OCI-M1 (cell line): ENCODE measurements at regions not wholly inside any gene's neighbourhood (a gene's known extent, or its start where the extent isn't known, plus 50 kb on each side); places are given as distances from the start of the nearest gene placed in this dataset.
A peak's percentile ranks its signal among the peaks of the same experiment; 100 is the strongest.
"Not testable (repeated sequence)": the region's sequence is repeated elsewhere in the genome, so short reads cannot be mapped to it uniquely, and the experiment has no call there.

ENCODE experiments used
- DNase-seq: peaks from one replicate; lab custom pipeline; 2025; lab: John Stamatoyannopoulos, UW

DNA sequence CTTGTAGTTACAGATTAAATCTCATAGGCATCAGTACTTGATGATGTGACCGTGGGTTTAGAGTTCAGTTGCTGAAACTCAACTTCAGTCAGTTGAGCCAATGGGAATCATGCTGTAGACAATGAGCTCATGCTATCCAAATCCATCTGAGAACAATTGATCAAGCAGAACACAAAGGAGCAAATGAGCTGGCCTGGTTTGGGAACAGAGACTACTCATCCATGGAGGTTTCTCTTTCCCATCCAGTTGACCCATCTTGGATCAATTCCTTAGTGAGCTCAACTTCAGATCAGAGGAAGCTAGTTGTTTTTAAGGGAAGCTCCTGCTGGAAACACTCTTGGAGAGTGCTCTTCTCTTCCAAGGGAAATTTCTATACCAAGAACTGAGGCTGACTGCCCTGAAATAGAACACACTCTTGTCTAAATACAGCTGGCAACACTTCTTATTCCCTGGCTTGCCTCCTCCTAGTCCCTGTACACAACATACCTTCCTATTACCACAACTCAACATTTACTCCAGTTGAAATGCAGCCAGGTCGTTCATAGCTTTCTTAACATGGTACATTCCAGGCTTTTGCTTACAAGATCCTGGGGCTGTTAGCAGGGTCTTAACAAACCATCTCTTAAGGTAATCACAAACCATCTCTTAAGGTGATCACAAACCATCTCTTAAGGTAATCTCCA, 203.9 kb upstream of the PRDM1 start:
- DNase-seq = no peak

DNA sequence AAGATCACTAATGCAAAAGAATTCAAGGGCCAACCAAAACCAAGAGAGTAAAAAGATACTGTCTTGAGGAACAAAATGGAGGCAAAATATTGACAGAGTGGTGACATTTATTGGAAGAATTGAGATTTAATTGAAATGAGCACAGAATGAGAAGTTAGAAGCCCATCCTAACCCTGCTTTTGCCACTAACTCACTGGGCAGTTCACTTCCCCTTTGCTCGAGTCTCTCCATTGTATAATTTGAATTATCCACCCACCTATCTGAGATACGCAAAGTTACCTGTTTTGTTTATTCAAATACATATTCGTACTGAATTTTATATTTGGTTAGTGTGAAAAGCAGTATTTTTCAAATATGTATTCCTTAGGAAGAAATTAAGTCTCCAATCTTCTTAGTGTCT, 204.5 kb upstream of the PRDM1 start:
- DNase-seq = no peak

DNA sequence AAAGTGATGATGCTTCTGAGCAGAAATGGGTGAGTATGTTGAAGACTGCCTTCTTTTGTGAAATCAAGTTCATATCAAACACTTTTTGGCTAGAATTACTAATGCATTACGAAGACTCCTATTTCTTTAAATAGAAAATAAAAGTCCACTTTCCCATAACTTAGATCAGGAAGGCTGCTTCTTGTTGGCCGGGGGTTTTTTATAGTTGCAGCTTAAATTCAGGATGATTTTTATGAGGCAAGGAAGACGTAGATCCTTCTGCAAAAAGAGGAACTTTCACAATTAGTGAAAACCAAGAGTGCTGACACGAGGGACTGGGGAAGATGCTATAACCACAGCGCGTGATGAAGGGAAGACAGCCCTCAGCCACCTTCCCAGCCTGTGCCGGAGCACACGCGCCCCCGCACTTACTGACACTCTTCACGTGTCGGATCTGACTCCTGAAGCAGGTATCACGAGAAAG, 206.1 kb upstream of the PRDM1 start:
- peak; percentile 86 for DNase-seq

DNA sequence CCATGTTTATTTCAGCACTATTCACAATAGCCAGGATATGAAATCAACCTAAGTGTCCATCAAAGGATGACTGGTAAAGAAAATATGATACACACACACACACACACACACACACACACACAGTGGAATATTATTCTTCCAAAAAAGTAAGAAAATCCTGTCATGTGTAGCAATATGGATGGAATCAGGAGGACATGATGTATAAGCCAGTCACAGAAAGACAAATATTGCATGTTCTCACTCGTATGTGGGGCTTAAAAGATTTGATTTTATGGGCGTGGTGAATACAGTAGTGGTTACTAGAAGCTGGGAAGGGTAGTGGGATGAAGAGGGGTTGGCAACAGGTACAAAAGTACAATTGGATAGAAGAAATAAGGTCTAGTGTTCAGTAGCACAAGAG, 207.0 kb upstream of the PRDM1 start:
- no peak for DNase-seq

DNA sequence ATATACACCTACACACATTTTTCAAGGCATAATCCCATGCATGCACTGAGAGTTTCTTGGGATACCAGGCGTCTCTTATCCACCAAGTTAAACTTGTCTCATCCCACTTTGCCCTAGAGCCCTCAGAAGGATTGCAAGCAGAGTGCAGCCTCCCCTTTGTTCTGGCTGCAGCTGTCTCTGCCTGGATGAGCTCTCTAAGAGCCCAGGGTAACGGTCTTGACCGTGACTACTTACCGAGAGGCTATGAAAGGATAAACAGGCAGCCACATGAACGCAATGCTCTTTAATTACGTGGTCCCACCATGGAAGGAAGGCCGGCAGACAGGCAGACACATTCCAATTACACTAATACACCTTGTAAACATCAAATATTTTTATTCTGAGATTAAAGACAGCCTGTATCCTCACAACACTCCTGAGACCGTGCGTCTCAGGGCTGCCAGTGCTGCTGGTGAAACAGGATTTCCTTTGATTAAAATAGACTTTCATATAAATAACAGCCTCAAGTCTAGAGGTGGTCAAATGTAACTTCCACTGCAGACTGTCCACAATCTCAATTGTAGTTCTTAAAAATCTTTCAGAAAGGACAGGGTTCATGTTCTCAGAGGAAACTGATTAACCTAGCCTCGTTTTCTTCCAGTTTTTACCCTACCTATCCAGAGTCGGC, 210.0 kb upstream of the PRDM1 start:
- no peak for DNase-seq

DNA sequence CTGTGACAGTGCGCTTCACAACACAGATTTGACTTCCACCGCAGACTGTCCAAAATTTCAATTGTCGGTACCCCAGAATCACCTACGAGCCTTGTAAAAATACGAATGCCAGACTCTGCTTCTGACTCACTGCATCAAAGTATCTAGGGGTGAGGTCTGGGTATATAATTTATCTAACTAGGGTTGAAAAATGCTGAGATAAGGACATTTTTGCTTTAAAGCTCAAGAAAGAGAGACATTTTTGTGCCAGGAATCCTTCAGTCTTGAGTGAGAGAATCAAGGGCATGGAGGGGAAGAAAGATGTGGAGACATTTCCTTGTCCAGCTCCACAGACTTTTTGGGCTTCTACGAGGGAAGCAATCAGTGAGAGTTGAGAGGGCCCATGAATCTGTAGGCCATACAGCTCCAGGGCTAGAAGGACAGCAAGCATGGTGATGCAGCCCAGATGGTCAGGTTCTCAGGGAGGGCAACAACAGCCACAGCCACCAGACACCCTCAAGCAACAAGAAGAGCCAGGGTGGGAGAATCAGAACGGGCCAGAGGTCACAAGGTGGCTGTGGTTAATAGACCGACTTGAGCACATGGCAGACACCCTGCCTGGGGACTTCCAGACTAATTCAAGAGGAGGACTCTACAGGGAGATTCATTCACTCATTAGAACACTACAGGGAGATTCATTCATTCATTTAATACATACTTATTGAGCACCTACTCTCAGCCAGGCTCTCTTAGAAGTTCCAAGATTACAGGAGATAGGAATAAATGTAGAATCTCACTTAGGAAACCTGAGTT, 211.1 kb upstream of the PRDM1 start:
- DNase-seq = no peak

DNA sequence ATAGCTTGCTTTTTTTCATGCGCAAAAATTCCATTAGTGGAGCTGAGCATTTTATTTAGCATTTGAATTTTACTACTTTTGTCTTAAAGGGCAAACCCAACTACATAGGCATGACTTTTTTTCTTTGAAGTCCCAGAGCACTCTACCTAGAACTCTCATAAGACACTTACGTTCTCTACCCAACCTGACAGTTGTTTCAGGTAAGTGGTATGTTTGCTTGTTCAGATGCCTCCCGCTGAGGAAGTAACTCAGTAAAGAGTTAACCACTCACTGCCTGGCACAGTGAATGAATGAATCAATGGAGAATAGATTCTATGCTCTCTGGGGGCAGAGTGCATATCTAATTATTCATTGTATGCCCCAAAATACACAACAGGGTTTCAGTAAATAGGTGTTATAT, 212.3 kb upstream of the PRDM1 start:
- no peak for DNase-seq

DNA sequence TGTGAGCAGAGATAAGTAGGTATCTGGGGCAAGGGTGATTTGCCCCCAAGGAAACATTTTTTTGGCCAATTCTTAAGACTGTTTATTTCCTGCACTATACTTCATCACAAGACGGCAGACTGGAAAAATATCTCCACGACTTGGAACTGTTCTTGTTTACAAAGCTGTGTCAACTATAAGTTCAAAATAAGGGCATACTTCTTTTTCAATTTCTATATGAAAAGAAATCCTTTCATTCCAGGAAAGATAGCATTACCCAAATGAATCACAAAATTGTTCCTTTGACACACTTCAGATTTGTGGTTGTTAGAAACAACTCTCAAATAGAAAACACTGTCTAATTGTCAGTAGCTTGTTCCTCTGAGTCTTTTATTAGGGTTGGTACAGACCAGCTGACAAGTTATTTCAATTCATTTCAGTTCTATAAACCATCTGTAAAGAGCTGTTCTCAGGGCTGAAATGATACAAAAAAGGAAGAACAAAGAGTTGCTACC, 212.9 kb upstream of the PRDM1 start:
- no peak for DNase-seq

DNA sequence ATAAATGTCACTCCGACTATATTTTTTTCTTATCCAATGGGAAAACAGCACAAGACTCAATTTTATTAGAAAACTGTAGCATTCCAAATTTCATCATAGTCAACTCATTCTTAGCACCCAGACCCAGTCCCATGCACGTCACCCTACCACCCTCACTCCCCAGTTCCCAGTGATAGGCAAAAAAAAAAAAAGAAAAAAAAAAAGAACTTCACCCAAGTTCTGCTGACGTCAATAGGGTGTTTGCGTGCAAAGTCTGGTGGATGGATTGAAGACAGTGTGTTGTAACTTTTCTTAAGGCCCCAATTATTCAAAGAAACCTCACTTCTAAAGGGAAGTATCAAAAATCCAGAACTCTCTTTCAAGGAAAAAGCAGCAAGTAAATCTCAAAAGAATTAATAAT, 213.9 kb upstream of the PRDM1 start:
- no peak for DNase-seq

DNA sequence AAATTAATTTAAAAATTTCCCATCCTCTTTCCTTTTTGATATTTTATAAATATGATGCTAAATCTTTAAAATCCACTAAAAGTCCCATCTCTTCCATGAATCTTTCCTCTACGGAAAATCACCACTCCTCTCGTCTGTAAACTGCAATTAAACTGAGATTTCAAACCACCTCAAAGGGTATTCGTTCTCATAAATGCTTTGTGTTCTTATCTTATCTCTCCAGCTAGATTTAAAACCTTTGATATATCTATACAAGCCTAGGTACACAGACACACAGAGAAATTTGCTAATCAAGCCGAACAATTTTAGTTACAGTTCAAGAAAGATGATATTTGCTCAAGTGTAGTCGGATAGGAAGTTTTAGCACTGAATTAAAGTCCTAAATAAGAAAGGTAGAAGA, 214.6 kb upstream of the PRDM1 start:
- DNase-seq = no peak

DNA sequence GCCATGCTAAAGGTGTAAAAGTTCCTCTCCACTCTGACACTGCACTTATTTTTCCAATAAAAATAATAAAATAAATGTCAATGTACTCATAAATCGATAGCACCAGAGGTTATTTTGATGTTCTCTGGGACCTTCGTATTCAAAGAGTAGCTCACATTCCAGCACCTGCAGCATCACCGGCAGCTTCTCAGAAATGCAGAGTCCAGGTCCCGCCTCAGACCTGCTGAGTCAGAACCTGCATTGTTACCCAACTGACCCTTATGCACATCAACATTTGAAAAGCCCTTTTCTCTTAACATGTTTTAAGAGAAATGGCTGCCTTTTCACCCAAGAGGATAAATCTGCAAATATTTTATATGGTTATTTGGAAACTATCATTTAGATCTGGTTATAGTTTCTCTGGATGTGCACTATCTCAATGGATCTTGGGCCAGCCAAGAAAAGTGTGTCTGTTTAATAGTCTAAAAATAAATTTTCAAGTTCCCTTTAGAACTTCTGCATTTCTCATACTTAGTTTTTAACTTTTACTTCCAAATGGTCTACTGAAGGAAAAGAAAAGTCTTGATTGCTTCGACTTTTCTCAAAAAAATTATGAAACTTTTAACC, 216.2 kb upstream of the PRDM1 start:
- DNase-seq = peak; percentile 26

DNA sequence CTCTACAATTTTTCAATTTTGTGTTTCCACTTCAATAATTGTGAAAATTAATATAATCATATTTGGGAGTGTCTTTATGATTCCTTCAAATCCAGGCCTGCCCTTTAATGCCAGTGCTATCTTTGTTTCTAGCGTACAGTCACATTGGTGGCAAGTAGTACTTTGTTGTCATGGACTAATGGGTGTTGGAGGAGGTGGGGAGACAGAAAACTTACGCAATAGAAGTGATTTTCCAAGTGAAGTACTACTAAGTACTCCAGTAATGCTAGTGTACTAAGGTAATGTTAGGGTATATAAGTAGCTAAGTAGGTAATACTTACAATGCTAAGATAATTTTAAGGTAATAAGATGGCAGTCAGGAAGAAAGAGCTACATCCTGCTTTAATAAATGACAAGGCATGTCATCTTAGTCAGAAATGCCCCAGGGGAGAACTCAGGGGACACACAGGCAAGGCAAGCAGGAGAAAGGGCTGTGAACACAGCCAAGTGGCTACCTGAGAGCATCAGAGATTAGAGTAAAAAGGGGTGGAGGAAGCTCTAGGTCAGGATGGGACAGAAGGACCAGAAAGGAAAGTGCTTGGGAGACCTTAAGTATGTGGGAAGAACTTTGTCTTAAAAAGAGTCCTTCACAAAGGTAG, 217.2 kb upstream of the PRDM1 start:
- DNase-seq = no peak

DNA sequence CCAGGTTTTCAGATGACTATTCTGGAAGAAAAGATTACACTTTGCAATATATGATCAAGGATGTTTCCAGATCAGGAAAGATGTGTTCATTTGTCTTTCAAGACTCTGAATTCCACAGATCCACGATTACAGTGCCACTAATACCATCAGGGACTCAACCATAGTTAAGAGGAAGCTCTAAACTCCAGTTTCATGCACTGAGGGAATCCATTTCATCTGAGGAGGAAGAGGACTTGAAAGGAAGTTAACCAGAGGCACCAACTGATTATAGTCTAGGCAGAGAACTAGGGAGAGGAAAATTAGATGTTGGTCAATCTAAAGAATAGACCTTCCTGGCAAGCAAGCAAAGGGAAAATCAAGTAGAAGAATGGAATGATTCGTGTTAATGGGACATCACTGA, 218.3 kb upstream of the PRDM1 start:
- no peak for DNase-seq

DNA sequence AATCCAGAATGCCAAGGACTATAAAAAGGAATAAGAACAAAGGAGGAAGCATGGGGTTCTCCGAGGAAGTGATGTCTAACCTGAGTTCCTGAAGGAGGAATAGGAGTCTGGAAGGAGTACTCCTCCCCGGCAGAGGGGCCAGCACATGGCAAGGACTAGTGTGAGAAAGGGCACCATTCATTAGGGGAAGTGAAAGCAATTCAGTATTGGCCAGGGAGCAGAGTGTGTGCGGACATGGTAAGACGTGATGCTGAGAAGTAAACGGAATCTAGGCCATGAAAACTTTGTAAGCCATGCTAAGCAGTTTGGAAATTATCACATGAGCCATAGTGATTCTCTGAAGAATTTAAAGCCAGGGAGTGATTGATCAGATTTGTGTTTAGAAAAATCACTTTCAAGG, 218.9 kb upstream of the PRDM1 start:
- DNase-seq = no peak

DNA sequence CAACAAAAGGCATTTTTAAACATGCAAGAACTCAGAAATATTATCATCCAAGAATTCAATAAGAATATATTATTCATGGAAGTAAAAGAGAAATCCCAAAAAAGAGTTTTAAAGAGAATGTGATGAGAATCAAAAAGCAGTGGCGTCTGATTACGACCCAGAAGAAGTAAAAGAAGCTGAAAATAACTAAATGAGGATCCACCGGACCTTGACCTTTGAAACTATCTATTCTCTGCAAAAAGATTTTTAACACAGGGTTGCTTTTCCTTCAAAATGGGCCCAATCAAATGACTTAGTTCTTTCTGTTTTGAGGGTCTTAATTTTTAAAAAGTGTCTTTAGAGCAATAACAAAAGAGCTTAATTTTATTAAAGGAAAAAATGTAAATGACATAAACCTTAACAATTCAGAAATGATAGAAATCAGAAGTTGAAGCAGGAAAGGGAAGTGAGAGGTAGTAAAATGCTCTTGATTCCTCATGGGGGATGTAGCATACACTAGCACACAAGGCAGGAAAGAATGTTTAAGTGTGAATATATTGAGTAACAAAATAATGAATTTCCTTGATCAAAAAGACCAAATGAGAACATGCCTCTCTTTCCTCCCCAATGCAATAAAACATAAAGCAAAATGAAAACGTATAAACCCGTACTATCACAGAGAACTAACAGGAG, 223.1 kb upstream of the PRDM1 start:
- DNase-seq = no peak

DNA sequence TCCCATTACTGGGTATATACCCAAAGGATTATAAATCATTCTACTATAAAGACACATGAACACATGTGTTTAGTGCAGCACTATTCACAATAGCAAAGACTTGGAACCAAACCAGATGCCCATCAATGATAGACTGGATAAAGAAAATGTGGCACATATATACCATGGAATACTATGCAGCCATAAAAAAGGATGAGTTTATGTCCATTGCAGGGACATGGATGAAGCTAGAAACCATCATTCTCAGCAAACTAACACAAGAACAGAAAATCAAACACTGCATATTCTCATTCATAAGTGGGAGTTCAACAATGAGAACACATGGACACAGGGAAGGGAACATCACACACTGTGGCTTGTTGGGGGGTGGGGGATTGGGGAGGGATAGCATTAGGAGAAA, 225.2 kb upstream of the PRDM1 start:
- not testable (repeated sequence) for DNase-seq

DNA sequence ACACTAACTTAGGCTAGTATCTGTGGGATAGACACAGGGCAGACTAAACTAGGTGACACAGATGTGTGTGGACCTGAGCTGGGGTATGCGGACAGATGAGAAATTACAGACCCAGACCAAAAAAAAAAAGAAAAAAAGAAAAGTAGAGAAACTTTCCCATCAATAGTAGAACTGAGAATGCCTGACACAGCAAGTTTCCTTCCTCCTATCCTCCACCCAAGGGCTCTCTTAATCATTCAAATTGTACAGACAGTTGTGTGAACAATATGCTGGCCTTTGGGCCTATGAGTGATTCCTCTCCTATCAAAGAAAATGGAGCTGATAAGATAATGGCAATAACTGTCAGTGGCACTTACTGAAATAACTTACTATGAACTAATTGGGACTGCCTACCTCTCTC, 226.7 kb upstream of the PRDM1 start:
- DNase-seq = no peak

DNA sequence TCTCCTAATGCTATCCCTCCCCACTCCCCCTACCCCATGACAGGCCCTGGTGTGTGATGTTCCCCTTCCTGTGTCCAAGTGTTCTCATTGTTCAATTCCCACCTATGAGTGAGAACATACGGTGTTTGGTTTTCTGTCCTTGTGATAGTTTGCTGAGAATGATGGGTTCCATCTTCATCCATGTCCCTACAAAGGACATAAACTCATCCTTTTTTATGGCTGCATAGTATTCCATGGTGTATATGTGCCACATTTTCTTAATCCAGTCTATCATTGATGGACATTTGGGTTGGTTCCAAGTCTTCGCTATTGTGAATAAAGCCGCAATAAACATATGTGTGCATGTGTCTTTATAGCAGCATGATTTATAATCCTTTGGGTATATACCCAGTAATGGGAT, 227.5 kb upstream of the PRDM1 start:
- DNase-seq = not testable (repeated sequence)

DNA sequence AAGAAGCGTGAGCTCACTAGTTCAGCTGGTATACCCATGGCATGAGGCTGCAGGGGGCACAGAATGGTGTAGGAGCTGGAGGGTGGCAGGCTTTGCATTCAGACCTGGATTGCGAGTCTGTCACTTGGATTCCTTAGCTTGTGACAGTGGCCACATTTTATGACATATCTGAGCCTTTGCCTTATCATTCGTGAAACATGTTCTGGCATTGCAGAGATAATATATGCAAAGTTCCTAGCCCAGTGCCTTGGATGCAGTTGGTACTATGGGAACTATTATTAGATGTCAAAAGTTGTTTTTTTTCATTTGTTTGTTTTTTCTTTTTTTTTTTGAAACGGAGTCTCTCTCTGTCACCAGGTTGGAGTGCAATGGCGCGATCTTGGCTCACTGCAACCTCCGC, 230.7 kb upstream of the PRDM1 start:
- peak; percentile 23 for DNase-seq

DNA sequence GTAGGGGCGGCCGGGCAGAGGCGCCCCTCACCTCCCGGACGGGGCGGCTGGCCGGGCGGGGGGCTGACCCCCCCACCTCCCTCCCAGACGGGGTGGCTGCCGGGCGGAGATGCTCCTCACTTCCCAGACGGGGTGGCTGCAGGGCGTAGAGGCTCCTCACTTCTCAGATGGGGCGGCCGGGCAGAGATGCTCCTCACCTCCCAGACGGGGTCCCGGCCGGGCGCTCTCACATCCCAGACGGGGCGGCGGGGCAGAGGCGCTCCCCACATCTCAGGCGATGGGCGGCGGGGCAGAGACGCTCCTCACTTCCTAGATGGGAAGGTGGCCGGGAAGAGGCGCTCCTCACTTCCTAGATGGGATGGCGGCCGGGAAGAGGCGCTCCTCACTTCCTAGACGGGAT, 232.2 kb upstream of the PRDM1 start:
- not testable (repeated sequence) for DNase-seq

DNA sequence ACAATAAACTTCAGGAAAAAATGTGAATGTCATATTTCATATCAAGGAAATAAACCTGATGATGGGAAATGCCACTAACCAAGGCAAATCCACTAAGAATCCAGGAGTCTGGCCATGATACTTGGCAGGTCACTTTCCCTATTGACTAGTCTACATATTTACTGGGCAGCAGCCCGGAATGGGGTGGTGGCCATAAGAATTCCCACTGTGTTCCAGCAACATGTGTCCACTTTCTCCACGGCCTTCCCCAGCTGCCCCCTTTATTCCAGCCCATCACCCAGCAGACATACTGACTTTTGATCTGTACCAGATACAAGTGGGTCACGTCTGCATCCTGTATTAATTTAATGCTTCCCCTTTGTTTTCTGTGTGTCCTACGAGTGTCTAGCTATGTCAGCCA, 234.5 kb upstream of the PRDM1 start:
- no peak for DNase-seq
